Endodermal cell (in vitro differentiated cells): ENCODE measurements at regions not wholly inside any gene's neighbourhood (a gene's known extent, or its start where the extent isn't known, plus 50 kb on each side); places are given as distances from the start of the nearest gene placed in this dataset.

Source experiments
- DNase-seq: peaks from one replicate; pipeline ENCODE4 v3.0.0-alpha.2; 2017
- H3K27ac ChIP-seq: 2 replicates; pipeline ENCODE4 v1.5.1; 2013; ENCODE audit warnings: mild to moderate bottlenecking, low read depth, low read length, moderate library complexity
- H3K27me3 ChIP-seq: 2 replicates; pipeline ENCODE4 v1.6.1; 2013; ENCODE audit warnings: mild to moderate bottlenecking, low read length, moderate library complexity; ENCODE audit not compliant: insufficient read depth, control insufficient read depth, poor library complexity, severe bottlenecking
- H3K36me3 ChIP-seq: 2 replicates; pipeline ENCODE4 v1.7.0; 2013; ENCODE audit warnings: mild to moderate bottlenecking, low read length, moderate library complexity; ENCODE audit not compliant: control insufficient read depth, insufficient read depth
- H3K4me1 ChIP-seq: one replicate; pipeline ENCODE4 v1.7.0; 2013; ENCODE audit warnings: low read length; ENCODE audit not compliant: control insufficient read depth, insufficient read depth
- H3K4me3 ChIP-seq: 2 replicates; pipeline ENCODE4 v1.5.1; 2013; ENCODE audit warnings: mild to moderate bottlenecking, low read length, moderate library complexity
- H3K9ac ChIP-seq: 2 replicates; pipeline ENCODE4 v1.6.1; 2013; ENCODE audit warnings: mild to moderate bottlenecking, low read length, moderate library complexity; ENCODE audit not compliant: poor library complexity, severe bottlenecking; ENCODE audit errors: extremely low read depth
- H3K9me3 ChIP-seq: 2 replicates; pipeline ENCODE4 v1.6.1; 2013; ENCODE audit warnings: mild to moderate bottlenecking, low read length, moderate library complexity; ENCODE audit not compliant: control insufficient read depth
- H3K27ac Mint-ChIP-seq: 2 replicates; pipeline ENCODE4 v1.8.0; 2020; ENCODE audit warnings: mixed read lengths
- H3K27me3 Mint-ChIP-seq: 2 replicates; pipeline ENCODE4 v1.8.0; 2021; ENCODE audit warnings: mild to moderate bottlenecking, mixed read lengths; ENCODE audit not compliant: insufficient read depth
- H3K36me3 Mint-ChIP-seq: 2 replicates; pipeline ENCODE4 v1.8.0; 2020; ENCODE audit warnings: low read depth, mixed read lengths
- H3K4me1 Mint-ChIP-seq: 2 replicates; pipeline ENCODE4 v1.8.0; 2020; ENCODE audit warnings: mixed read lengths
- H3K4me3 Mint-ChIP-seq: 2 replicates; pipeline ENCODE4 v1.8.0; 2020; ENCODE audit warnings: mild to moderate bottlenecking, moderate library complexity, mixed read lengths
- H3K9me3 Mint-ChIP-seq: 2 replicates; pipeline ENCODE4 v1.8.0; 2020; ENCODE audit warnings: mild to moderate bottlenecking, mixed read lengths
- CTCF ChIP-seq: fragments of 200-600 bp; sonication (generic); conservative IDR thresholded peaks from 2 replicates; pipeline ENCODE4 v1.5.0; 2021; ENCODE audit warnings: antibody characterized with exemption, mild to moderate bottlenecking
- WGBS, 2 experiments: methylation state at CpG; one replicate each; pipeline versions ENCODE4 v1.1.5 to v1.1.7; 2013; ENCODE audit warnings: missing lambda C conversion rate in 2 of 2, mixed read lengths in 1 of 2; ENCODE audit not compliant: insufficient coverage in 1 of 2, insufficient read length in 1 of 2; 5-methylcytosine and 5-hydroxymethylcytosine counted together

- Mint-ChIP-seq H3K27ac (no peak overlapping the region), H3K36me3 (no peaks in the 10 kb centered on the region), H3K4me1 (peaks cover under 1% of the 10 kb centered on the region), H3K9me3 (peaks cover 6% of the 10 kb centered on the region), H3K4me3 (no peak overlapping the region), H3K27me3 (no peaks in the 10 kb centered on the region)
- no peak for TF ChIP-seq CTCF
- H3K4me3 ChIP-seq: no peak overlapping the region
- DNase-seq: no peak
- H3K36me3 ChIP-seq: no peaks in the 10 kb centered on the region
- no peaks in the 10 kb centered on the region for H3K4me1 ChIP-seq
- peaks cover 10% of the 10 kb centered on the region for H3K9me3 ChIP-seq
- H3K27ac ChIP-seq: no peak overlapping the region
- 85 to 95% methylated on average over 2 to 3 of the region's 3 CpGs for WGBS, 2 experiments
- no peaks in the 10 kb centered on the region for H3K27me3 ChIP-seq
- no peak overlapping the region for H3K9ac ChIP-seq
Measured at GRCh38 chr4:155541716-155542115, 124.9 kb upstream of the GUCY1A1 start.

GRCh38 chr4:155540698-155541097 lies 126.0 kb upstream of the GUCY1A1 start:
- Histone ChIP-seq H3K27ac (no peak overlapping the region), H3K4me1 (no peaks in the 10 kb centered on the region), H3K4me3 (no peak overlapping the region), H3K36me3 (no peaks in the 10 kb centered on the region), H3K27me3 (no peaks in the 10 kb centered on the region), H3K9me3 (peaks cover 10% of the 10 kb centered on the region), H3K9ac (no peak overlapping the region)
- Mint-ChIP-seq H3K4me3 (no peak overlapping the region), H3K9me3 (peaks cover 6% of the 10 kb centered on the region), H3K27ac (no peak overlapping the region), H3K4me1 (peaks cover 8% of the 10 kb centered on the region), H3K36me3 (no peaks in the 10 kb centered on the region), H3K27me3 (no peaks in the 10 kb centered on the region)
- DNase-seq: no peak
- 95 to 98% methylated on average over 6 to 7 of the region's 7 CpGs for WGBS, 2 experiments
- no peak for TF ChIP-seq CTCF

- Histone ChIP-seq H3K27ac (no peak overlapping the region), H3K27me3 (no peaks in the 10 kb centered on the region), H3K4me1 (peaks cover 3% of the 10 kb centered on the region), H3K9me3 (peaks cover 2% of the 10 kb centered on the region), H3K4me3 (no peak overlapping the region), H3K36me3 (no peaks in the 10 kb centered on the region), H3K9ac (no peak overlapping the region)
- H3K9me3 Mint-ChIP-seq: no peaks in the 10 kb centered on the region
- no peak for TF ChIP-seq CTCF
- no peaks in the 10 kb centered on the region for H3K27me3 Mint-ChIP-seq
- no peak for DNase-seq
- WGBS, 2 experiments: 93 to 100% methylated on average over 2 to 3 of the region's 3 CpGs
- H3K4me3 Mint-ChIP-seq: no peak overlapping the region
- H3K27ac Mint-ChIP-seq: no peak overlapping the region
- H3K36me3 Mint-ChIP-seq: no peaks in the 10 kb centered on the region
- peaks cover 16% of the 10 kb centered on the region for H3K4me1 Mint-ChIP-seq
Measured at GRCh38 chr4:155539746-155540145, 126.9 kb upstream of the GUCY1A1 start.
